HG03196 (cell line): ENCODE measurements at regions not wholly inside any gene's neighbourhood (a gene's known extent, or its start where the extent isn't known, plus 50 kb on each side); places are given as distances from the start of the nearest gene placed in this dataset.
"Not testable (repeated sequence)": the region's sequence is repeated elsewhere in the genome, so short reads cannot be mapped to it uniquely, and the experiment has no call there.

ENCODE experiments used
- ATAC-seq: cut with Tn5 transposase; IDR thresholded peaks from one replicate; pipeline ENCODE4 v1.9.1; 2021; ENCODE audit not compliant: unreplicated experiment

DNA sequence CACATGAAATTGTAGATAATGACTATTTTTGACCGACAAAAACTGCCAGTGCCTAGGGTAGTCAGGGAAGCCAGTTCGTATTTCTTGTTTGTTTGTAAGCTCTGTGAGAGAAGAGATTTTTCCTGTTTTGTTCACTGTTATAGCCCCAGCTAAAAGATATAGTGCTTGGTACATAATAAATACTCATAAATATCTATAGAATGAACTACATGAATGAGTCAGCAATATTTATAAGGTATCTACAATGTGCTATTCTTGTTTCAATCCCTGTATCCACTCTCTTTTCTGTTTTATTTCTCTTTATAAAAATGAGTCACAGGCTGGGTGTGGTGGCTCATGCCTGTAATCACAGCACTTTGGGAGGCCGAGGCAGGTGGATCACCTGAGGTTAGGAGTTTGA, 275.6 kb upstream of the FANCL start:
- no peak for ATAC-seq

DNA sequence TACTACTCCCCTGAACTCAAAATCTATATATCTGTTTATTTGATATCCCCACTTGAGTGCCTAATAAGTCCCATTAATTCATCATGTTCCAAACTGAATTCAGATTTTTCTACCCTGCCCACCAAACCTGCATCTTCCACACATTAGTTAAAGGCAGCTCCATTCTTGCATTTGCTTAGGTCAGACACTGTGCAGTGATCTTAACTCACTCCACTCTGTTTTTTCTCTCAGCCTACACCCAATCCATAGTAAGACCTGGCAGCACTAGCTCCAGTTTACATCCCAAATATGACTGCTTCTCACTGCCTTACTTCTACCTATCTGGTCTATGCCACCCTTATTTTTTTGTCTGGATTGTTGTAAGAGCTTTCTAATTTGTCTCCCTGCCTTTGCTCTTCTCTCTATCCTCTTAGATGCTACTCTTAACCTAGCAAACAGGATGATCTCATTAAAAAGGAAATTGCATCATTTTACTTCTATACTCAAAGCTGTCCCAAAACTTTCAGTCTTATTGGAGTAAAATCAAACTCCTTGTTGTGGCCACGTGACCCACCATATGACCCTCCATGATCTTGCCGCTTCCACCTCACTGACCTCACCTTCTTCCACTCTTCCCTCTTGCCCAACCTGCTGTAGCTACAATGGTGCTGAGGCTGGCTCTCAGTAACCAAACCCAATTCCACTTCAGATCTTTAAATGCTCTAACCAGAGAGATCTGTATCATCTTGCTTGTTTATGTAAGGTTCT, 274.9 kb upstream of the FANCL start:
- ATAC-seq: no peak

DNA sequence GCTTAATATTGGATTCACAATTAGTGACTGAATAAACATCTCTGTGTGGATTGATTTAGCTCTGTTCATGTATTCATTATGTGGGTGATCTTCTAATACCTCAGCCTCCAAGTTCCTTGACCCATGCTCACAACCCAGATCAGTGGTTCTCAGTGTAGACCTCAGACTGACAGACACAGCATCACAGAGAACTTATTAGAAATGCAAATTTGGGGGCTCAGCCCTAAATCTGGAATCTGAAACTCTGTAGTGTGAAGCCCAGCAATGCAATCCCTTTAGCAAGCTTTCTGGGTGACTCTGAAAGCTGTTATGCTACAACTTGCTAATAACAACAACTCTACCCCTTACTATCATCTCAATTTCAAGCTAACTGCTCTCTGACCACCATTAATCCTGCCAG, 273.1 kb upstream of the FANCL start:
- no peak for ATAC-seq

DNA sequence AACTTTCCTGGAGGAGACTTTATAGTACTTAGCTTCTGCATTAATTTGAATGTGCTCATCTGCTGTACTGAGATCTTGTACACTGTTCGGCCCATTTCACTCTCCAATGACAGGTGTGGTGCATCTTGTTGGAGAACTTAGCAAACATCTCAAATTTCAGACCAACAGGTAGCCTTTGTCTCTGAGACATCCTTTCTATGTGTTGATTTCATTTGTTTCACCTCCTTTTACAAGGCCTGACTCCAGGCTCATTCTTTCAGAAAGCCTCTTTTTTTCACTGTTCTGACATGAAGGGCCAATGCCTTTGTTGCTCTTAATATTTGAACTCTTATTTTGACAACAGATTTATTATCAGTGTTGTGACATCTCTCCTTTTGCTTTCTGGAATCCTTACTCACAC, 271.8 kb upstream of the FANCL start:
- ATAC-seq: no peak

GRCh38 chr2:58508006-58508405, 266.9 kb upstream of the FANCL start:
- ATAC-seq: no peak

- ATAC-seq: no peak
Observed at GRCh38 chr2:58503918-58504317, 262.8 kb upstream of the FANCL start.

DNA sequence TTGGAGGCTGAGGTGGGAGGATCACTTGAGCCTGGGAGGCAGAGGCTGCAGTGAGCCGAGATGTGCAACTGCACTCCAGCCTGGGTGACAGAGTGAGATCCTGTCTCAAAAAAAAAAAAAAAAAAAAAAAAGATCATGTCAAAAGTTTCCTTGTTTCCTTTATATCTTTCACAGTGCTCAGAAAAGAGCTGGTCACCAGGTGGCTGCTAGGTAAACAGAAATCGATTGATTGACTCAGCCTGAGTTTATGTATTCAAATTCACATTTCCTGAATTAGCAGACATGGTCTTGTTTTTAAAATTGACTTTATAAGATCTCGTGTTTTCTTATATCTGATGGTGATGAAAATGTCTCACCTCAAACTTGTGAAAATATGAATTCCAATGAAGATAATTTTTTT, 261.8 kb upstream of the FANCL start:
- no peak for ATAC-seq

- ATAC-seq: no peak
Observed at GRCh38 chr2:58501371-58502160, 260.4 kb upstream of the FANCL start.

DNA sequence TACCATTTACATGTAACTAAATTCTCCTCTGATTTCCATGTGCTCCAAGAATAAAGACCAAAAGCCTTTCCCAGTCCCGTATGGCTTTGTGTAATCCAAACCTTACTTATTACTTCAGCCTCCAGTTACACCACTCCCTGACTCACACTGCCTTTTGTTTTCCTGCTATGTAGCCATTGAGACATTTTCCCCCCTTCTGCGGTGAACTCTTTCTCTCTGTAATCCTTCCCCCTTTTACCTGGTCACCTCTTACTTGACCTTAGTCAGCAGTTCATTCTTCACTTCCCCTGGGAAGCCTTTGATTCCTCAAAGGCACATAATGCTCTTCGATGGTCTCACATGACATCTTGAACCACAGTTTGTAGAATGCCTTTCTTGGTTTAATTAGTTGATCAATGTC, 256.0 kb upstream of the FANCL start:
- no peak for ATAC-seq

DNA sequence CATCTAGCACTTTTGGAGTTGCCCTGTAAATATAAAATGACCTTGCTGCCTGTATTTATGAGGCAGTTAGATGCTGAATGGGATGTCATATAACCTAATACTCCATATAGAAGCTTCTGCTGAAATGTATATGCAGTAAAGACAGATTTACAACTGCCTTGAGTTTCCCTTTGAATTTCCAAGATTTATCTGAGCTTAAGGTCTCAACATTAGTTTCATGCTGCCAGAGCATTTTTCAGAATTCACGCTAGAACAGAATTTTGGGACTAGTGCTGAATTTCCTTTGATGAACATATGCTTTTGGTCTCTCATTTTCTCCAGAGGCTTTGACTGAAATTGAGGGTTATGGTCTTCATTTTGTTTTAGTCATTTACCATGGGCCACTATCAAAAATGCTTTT, 254.7 kb upstream of the FANCL start:
- no peak for ATAC-seq

- ATAC-seq: no peak
Observed at GRCh38 chr2:58494071-58494501, 253.0 kb upstream of the FANCL start.

DNA sequence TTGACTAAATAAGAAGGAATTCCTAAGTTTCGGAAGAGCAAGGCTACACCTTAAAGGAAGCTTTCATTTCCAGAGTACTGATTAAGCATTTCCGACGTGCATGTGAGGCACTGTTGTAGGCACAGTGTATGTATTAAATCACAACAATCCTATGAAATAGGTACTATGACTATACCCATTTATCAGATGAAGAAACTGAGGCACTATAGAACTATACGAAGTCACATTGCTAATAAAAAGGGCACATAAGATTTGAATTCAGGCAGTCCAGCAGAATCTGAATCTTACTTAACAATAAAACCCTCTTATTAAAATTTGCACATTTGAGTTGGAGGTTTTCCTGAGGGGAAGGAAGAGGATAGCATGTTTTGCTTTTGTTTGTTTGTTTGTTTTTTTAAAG, 243.5 kb upstream of the FANCL start:
- no peak for ATAC-seq

DNA sequence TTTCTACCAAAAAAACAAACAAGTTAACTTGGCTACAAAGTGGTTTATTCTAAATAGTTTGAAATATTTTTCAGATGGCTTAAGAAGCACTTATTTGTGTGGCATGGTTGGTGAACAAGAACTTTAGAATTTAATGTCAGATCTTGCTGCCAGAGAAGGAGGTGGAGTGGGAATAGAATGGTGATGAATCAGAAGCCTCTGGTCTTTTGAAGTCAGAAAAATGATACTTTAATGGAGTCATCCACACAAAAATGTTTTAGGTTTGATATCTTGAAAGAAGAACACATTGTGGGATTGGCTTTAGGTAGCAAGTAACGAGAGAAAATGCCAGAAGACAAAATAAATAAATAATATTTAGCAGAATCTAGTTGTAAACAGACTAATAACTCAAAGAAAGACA, 243.1 kb upstream of the FANCL start:
- no peak for ATAC-seq

GRCh38 chr2:58483307-58483706, 242.2 kb upstream of the FANCL start:
- no peak for ATAC-seq

- ATAC-seq: no peak
Observed at GRCh38 chr2:58481670-58482069, 240.5 kb upstream of the FANCL start.

DNA sequence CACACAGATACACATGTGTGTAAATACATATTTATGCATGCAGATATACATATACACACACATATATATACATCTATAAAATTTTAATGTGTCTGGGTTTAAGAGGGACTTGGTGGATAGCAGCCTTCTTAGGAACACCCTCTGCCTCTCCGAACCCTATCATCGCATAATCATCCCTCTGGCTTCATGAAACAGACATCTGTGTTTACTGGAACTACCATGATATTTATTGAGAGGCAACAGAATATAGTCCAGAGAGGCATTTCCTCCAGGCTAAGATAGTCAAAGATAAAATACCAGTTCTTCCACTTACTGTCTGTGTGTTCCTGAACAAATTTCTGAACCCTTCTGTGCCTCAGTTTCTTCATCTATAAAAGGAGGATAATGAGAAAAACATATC, 239.0 kb upstream of the FANCL start:
- ATAC-seq: no peak

DNA sequence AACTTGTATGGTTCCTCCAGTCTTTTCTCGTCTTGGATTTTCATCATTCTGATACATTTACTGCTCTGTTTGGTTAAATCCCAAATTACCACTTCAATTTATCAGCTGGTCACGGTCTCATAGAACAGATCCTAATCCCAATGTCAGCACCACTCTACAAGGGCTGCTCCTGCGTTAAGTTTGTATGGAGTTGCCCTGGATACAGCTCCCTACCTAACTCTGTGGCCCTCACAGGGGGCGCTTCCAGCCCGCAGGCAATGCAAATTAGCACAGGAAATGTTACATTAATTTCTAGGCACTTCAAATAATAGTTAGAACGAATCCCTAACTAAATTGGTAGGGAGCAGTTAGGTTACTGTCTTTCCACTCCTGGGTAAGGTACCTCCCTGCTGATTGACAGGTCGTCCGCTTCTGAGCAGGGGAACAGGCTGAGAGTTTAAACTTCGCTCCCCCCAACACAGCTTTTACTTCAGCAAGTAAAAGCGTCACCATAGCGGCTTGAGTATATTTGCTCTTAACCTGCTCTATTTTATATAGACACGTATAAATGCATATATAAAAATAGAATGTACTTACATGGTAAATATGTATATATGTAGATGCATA, 238.5 kb upstream of the FANCL start:
- ATAC-seq: no peak

DNA sequence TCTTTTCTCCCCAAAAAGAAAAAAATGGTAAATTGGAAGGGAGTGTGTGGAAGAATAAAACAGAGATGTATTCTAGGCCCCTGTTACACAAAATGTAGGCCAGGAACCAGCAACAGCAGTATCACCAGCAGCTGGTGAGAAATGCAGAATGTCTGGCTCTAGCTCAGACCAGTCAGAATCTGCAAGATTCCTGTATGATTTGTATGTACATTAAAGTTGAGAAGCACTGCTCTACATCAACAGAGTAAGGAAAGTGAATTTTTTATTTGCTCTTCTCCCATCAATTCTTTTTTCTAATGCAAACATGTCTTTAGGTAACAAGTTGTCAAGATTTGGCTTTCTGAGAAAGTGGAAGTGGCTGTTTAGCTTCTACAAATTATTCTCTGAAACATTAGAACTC, 235.4 kb upstream of the FANCL start:
- no peak for ATAC-seq

GRCh38 chr2:58475756-58476155, 234.6 kb upstream of the FANCL start:
- no peak for ATAC-seq

DNA sequence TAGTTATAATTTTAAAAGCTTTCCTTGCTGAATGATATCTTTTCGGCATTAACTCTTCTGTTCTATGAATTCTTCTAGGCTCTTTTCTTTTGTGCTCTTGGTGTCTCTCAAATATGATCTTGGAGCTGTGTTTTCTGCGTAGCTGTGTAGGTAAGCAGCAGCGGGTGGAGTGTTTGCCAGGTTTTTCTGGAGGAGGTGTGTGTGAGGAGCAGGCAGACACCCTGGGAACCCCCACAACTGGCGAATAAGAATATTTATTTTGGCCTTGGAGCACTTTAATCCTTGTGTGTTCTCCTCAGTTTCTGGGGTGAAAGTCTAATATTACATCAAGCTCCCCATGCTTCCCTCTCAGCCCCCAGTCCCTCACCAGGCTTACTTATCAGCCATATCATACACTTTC, 232.0 kb upstream of the FANCL start:
- ATAC-seq: no peak

DNA sequence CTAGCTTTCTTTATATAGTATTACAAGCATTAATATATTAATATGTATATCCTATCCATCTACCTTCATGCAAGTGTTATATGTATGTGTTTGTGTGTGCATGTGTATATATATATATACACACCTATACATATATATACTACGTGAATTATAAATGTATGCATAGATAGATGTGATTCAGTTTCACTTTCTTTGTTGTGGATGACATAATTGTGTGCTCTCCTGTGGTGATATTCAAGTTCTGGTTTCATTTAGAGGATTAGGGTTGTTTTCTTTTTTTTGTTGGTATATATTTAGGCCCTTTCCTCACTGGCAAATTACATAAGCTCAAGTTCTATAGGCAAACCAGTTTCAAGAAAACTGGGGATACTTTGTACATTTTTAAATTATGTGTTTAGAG, 225.7 kb upstream of the FANCL start:
- peak; percentile 64 for ATAC-seq

- not testable (repeated sequence) for ATAC-seq
Observed at GRCh38 chr2:58466021-58466420, 224.9 kb upstream of the FANCL start.
